ENCODE measurements at regions not wholly inside any gene's neighbourhood (a gene's known extent, or its start where the extent isn't known, plus 50 kb on each side); places are given as distances from the start of the nearest gene placed in this dataset.

GRCh38 chr6:12383448-12383847 is 93.3 kb downstream of the EDN1 start:
- no peak for TF ChIP-seq CTCF (IDR thresholded peaks at IDR 0.05; ENCODE audit: extremely low read depth, missing control alignments)
- DNase-seq (ENCODE audit: low spot score): peak; percentile 58

- no peak for DNase-seq (ENCODE audit: low spot score)
- TF ChIP-seq CTCF (IDR thresholded peaks at IDR 0.05; ENCODE audit: extremely low read depth, missing control alignments): no peak
These were observed 94.3 kb downstream of the EDN1 start for GRCh38 chr6:12384357-12384912.

DNA sequence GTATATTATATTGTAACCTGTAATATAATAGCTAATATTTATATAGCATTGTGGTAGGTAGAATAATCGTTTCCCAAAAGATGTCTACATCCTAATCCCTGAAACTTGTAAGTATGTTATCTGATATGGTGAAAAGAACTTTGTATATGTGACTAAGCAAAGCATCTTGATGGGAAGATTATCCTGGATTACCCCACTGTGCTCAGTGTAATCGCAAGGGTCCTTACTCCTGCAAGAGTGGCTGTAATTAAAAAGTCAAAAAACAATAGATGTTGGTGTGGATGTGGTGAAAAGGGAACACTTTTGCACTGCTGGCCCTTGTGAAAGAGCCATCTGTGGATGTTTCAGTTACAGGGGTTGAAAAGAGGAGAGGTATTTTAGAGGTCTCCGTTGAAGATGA is 95.2 kb downstream of the EDN1 start:
- TF ChIP-seq CTCF (IDR thresholded peaks at IDR 0.05; ENCODE audit: extremely low read depth, missing control alignments): no peak
- DNase-seq (ENCODE audit: low spot score): no peak

GRCh38 chr6:12386816-12387215 is 96.7 kb downstream of the EDN1 start:
- TF ChIP-seq CTCF (IDR thresholded peaks at IDR 0.05; ENCODE audit: extremely low read depth, missing control alignments): no peak
- DNase-seq (ENCODE audit: low spot score): no peak

DNA sequence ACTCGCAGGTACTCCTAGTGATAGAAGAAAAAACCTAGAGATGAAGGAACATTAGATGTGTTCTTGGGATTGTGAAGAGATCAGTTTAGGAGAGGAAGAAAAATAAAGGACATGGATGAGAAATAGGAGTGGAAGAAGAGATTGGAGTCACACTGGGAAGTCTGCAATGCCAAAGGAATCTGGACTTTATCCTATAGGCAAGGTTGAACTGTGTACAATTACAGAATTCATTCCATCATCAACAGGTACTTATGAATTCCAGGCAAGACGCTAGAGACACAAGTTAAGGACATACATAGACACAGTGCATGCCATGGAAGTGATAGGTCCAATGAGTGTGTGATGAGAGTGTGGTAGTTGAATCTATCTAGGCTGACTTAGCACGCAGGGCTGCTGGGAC is 101.3 kb downstream of the EDN1 start:
- no peak for DNase-seq (ENCODE audit: low spot score)
- no peak for TF ChIP-seq CTCF (IDR thresholded peaks at IDR 0.05; ENCODE audit: extremely low read depth, missing control alignments)

DNA sequence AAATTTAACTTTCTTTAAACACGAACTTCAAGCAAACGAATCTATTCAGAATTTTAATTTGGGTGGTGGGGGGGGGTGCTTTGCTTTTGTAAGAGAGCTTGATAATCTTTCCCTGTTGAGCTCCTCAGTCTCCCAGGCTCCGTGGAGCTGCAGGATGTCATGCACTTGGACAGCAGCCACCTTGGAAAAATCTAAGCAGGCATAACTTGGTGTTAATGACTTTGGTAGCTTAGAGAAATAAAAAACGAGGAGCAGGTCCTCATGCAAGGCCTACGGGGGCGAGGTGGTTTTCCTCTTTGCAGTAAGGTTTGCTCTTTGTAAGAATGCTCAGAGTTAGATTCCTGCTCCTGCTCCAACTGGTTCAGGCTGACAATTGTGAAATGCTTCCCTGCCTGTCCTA is 102.3 kb downstream of the EDN1 start:
- TF ChIP-seq CTCF (IDR thresholded peaks at IDR 0.05; ENCODE audit: extremely low read depth, missing control alignments): no peak
- DNase-seq (ENCODE audit: low spot score): no peak

GRCh38 chr6:12393100-12393499 is 102.9 kb downstream of the EDN1 start:
- DNase-seq (ENCODE audit: low spot score): no peak

More at GRCh38 chr6:12393100-12393499, 102.9 kb downstream of the EDN1 start:
- TF ChIP-seq CTCF (IDR thresholded peaks at IDR 0.05; ENCODE audit: extremely low read depth, missing control alignments): no peak

Data from GM20000 (cell line).